Fibroblast of pulmonary artery (primary cell): ENCODE measurements at regions not wholly inside any gene's neighbourhood (a gene's known extent, or its start where the extent isn't known, plus 50 kb on each side); places are given as distances from the start of the nearest gene placed in this dataset.

Experiments used
- DNase-seq: peaks from one replicate; pipeline ENCODE4 v3.0.0-alpha.2; 2010; ENCODE audit warnings: low read depth
- H3K4me3 ChIP-seq: replicated peaks from 2 replicates; pipeline ENCODE4 v1.5.1; 2011; ENCODE audit warnings: low read depth, mild to moderate bottlenecking, control low read depth, low read length, moderate library complexity
- CTCF ChIP-seq: IDR thresholded peaks from 2 replicates; pipeline ENCODE4 v1.5.1; 2011; ENCODE audit warnings: mild to moderate bottlenecking, control low read depth, low read length, inconsistent platforms; ENCODE audit errors: missing control alignments

DNA sequence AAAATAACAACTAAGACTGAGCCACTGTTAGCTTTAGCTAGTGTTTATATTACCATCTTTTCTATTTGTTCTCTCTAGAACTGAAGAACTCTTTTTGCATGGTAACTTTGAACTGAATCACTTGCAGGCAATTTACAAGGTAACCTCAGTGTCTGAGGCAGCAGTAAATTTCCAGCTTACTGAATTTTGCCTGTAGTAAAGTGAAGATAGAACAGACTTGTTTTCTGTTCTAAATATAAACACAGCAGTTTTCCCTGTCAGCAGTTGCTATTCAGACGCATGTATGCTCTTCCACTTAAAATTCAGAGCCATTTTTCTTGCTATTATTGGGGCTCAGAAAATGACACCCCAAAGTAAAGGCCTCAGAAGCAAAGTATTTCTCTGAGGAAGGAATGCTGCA, 974.0 kb upstream of the GJE1 start:
- no peak for TF ChIP-seq CTCF
- no peak overlapping the region for H3K4me3 ChIP-seq
- no peak for DNase-seq

- no peak for DNase-seq
- TF ChIP-seq CTCF = no peak
- no peak overlapping the region for H3K4me3 ChIP-seq
Measured at GRCh38 chr6:141153563-141153962, 979.2 kb upstream of the GJE1 start.

DNA sequence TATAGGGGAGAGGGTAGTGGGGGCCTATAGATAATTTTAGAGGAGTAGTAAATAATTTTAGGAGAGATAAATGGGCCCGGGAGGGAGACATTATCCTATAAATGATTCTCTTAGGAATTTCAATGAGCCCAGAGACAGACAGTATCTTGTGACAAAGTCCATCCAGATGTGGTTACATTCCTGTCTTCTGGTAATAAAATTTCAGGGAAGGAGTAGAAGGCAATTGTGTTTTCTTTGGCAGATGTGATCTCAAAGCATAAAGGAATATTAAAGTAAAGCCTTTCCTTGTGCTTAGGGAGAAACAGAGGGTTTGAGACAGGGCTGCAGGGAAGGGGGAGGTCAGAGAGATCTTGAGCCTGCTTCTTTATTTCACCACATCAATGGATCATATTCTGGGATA, 979.8 kb upstream of the GJE1 start:
- DNase-seq = peak; percentile 8

GRCh38 chr6:141151710-141152417, 980.9 kb upstream of the GJE1 start:
- no peak for DNase-seq
- no peak overlapping the region for H3K4me3 ChIP-seq
- no peak for TF ChIP-seq CTCF

More for the DNA sequence above, 979.8 kb upstream of the GJE1 start:
- no peak for TF ChIP-seq CTCF
- H3K4me3 ChIP-seq = no peak overlapping the region

DNA sequence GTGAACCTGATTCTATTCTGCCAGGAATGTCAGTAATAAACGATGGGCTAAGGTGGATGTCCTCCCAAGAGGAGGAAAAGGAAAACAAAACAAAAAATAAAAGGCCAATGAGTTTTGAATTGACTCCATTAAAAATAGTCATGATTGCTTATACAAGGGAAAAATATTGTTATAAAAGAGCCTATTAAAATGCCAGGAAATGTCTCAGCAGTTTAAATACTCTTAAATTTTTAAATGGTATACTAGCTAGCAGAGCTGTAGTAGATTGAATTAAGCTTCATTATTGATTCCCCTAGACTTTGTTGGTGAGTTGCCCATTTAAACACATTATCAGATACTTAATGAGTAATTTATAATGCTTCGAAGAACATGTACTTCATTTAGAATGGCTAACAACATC, 990.9 kb upstream of the GJE1 start:
- H3K4me3 ChIP-seq = no peak overlapping the region
- no peak for TF ChIP-seq CTCF
- no peak for DNase-seq

DNA sequence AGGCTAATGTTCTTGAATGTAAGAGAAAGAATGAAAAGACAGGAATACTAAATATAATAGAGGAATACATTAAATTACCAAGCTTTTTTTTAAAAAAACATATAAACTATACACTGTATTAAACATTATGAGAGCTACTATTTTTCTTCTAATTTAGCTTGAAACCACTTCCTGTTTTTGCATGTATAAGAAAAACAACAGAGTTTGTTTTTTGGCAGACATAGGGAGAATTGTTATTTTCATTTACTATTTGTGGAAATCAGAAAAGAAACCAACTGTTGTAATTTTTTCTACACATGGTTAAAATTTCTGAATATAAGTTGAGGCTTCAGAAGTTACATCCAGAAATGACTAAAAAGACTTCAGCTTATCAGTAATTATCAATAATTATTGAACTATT, 991.8 kb upstream of the GJE1 start:
- no peak for TF ChIP-seq CTCF
- no peak overlapping the region for H3K4me3 ChIP-seq
- no peak for DNase-seq

DNA sequence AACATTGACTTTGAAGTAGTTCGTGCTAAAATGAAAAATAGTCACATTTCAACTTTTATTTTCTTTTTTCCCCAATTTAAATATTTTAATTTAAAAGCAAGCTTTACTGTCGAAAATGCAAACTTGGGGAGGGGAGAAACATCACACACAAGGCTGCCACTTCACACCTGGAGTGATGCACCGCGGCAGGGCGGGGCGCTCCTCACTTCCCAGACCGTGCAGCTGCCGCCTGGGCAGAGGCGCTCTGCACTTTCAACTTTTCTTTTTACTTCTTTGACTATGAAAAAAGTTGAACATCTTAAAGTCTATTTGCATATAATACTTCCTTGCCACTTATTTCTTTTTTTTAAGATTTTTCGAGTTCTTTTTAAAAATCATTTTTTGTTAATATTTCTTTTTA, 993.3 kb upstream of the GJE1 start:
- no peak overlapping the region for H3K4me3 ChIP-seq
- no peak for DNase-seq
- no peak for TF ChIP-seq CTCF
